HG02981 (cell line): ENCODE measurements at regions not wholly inside any gene's neighbourhood (a gene's known extent, or its start where the extent isn't known, plus 50 kb on each side); places are given as distances from the start of the nearest gene placed in this dataset.

Experiments used
- ATAC-seq: cut with Tn5 transposase; IDR thresholded peaks from one replicate; pipeline ENCODE4 v1.9.1; 2021; ENCODE audit warnings: mild to moderate bottlenecking, moderate library complexity; ENCODE audit not compliant: unreplicated experiment

DNA sequence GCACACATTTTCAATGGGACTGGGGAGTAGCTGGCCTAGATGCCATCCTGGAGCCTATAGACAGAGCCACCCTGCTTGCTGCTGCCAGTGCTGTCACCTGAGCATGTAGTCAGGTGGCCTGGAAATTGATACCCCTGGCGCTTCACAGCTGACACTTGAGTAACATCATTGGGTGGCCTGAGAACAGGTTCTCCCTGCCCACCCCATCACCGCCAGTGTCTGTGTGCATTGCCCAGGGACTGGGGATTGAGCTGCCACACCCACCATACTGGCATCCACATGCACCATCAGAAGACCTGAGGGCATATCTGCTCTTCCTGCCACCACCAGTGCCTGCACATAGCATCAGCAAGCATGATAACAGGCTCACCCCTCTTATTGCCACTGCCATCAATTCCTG is 1142.9 kb upstream of the PABPC4L start:
- no peak for ATAC-seq

DNA sequence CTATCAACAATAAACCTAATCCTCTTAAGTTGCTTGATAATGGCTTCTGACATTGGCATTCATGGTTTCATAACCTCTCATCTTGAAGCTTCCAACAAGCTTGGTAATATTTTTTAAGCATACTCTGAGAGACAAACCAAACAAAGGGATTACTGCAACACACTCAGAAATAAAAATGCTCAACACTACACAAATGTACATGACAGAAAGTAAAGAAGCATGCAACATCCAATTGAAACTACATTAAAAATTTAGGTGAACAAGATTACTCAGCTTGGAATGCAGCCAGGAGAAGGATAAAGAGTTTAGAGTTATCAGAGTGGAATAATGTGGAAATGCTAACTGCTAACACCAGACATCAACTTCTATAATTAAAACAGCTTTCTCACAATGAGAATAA is 1136.6 kb upstream of the PABPC4L start:
- ATAC-seq: no peak

DNA sequence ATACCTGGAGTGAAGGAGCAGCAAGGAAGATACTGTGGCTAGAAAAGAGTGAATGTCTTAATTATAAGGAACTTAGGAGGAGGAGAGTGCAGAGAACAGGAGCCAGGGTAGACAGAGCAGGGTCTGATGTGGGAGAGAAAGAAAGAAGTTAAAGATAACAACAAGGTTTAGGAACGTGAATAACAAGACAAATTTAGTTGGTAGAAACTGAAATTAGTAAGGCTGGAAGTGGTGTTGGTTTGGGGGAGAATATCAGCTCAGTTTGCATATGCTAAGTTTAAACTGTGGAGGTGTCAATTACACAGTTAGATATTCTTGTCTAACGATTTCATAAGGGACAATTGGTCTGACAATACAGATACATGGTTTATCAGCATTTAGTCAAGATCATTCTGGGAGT is 1123.7 kb upstream of the PABPC4L start:
- ATAC-seq: no peak

GRCh38 chr4:135319685-135320084 is 1118.1 kb upstream of the PABPC4L start:
- ATAC-seq: no peak

DNA sequence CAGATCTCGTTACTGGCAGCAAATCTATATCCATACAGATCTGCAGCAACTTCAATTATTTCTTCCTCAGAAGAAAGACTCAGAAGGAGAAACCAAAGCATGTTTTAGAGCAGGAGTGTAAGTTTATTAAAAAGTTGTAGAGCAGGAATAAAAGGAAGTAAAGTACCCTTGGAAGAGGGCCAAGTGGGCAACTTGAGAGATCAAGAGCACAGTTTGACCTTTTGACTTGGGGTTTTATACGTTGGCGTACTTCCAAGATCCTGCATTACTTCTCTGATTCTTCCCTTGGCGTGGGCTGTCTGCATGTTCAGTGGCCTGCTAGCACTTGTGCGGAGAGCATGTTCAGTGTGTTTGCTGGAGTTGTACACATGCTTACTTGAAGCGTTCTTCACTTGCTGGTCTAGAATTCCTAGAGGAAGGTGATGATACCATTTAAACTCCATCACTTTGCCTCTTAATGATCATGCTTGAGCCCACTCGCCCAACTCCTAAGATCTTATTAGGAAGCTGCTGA is 1114.7 kb upstream of the PABPC4L start:
- ATAC-seq: no peak

- no peak for ATAC-seq
Measured at GRCh38 chr4:135290136-135290535, 1088.5 kb upstream of the PABPC4L start.

GRCh38 chr4:135283934-135284333 is 1082.3 kb upstream of the PABPC4L start:
- no peak for ATAC-seq

DNA sequence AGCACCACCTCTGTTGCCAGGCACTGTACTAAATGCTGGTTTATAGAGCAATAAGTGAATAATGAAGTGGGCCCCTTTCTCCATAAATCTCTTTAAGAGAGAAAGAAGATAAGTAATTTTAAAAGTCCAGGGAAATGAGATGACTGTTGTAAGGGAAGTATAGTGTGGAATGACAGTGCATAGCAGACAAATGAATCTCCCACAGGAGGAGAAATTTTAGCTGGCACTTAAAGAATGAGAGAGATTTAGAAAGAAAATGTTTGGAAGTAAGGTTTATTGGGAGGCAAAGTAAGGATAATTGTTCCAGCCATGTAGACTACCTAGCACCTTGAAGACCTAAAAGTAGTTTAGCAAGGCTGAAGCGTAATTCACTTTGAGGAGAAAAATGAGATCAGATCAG is 1081.1 kb upstream of the PABPC4L start:
- ATAC-seq: no peak

DNA sequence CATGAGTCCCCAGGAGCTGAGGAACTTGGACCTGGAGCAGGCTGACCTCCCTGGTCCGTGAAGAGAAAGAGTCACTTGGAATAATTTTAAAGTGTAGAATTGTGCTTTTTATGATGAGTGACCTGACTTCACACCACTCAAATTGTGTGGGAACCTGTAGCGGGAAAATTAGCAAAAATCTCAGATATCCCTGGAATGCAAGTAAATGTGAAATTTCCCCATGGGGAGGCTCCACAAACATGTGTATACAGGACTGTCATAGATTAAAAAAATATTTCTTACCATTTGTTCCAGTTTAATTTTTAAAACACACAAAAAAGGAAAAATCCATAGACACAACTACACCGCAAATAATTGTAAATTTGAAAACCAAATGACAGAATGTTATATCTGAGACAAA is 1079.6 kb upstream of the PABPC4L start:
- ATAC-seq: no peak

DNA sequence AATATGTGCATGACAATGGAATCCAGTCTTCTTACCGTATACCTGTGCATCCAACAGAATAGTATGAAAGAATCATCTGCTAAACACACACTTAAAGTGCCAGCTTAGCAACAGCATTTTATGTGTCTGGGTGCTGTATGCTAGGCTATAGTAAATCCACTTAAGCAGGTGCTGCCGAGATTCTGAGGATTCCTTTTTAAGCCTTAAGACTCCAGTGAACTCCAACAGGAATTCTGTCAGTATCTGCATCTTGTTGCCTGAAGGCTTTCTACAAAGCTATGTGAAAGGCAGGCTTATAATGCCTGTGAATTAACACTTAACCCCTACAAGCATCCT is 1076.4 kb upstream of the PABPC4L start:
- no peak for ATAC-seq

DNA sequence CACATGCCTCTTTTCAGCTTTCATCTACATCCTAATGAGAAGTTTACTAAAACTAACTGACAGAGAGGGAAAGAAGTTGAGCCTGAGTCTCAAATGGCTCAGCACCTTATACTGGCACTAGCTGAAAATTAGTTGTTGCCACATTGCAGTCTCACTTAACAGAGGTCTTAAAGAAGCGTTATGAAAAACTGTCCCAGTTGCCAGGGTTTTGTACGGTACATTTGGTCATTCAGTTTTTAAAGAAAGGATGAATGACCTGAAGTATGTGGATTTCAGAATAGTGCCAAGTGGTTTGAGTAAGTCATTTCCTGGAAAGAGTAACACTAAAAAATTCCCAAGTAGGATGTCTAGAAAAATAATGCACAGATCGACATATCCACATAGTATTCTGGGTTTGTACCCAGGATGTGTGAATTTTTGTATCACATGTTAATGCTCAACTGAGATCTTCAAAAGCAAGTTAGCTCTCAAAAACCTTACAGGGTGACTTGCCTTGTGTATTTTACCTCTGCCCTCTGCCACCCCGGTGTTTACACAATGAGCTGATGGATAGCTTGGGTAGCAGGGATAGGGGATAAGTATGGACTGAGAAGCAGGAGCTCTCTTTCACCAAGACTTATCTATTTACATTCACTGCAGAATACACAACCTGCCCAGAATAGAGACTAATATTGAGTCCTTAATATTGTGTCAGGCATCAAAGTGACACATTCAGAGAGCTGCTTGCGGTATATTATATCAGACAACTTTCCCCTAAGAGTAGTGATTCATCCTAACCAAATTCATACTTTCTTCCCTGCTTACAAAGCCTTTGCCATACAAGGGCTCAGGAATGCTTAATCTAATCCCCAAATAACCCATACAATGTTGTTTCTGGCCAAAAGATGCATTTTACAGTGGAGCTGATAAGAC is 1075.7 kb upstream of the PABPC4L start:
- no peak for ATAC-seq

GRCh38 chr4:135274416-135274815 is 1072.8 kb upstream of the PABPC4L start:
- no peak for ATAC-seq

DNA sequence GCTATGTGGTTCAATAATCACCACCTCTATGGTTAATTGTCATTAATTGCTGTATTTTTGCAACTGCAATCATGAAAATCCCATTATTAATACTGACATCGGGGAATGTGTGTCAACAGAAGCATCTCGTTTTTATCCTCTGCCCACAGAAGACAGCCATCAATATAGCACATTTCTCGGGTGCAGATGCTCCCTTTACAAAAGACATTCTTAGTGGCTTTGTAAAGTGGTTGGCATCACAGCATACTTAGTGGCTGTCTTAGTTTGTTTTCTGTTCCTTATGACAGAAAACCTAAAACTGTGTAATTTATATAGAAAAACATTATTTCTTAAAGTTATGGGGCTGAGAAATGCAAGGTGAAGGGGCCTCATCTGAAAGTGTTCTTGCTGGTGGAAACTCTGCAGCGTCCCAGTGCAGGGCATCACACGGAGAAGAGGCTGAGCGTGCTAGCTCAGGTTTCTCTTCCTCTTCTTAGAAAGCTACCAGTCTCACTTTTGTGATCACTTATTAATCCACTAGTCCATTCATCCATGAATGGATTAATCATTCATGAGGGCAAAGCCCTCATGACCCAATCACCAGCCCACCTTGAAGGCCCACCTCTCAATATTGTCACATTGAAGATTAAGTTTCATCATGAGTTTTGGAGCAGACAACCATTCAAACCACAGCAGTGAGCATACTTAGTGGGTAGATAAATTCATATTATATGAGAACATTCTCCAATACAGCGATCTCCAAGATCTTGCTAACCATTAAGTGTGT is 1067.7 kb upstream of the PABPC4L start:
- peak; percentile 95 for ATAC-seq

DNA sequence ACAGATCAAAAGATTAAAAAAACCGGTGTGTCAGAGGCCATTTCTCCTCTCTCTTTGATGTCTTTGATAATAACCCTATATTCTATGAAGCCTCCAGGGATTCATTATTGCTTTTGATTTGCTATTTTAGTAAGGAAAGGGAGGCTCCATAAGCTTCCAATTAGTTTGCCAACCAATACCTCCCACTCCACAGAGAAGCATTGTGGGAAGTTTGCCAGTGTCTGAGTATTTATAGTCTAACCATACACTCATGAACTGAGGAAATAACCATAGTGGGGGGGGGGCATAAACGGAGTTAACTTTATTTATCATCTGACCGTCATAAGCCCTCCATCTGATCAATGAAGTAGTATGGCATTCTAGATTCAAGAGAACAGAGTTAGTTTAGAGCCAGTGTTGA is 1066.8 kb upstream of the PABPC4L start:
- ATAC-seq: no peak

GRCh38 chr4:135267148-135267865 is 1065.7 kb upstream of the PABPC4L start:
- no peak for ATAC-seq

DNA sequence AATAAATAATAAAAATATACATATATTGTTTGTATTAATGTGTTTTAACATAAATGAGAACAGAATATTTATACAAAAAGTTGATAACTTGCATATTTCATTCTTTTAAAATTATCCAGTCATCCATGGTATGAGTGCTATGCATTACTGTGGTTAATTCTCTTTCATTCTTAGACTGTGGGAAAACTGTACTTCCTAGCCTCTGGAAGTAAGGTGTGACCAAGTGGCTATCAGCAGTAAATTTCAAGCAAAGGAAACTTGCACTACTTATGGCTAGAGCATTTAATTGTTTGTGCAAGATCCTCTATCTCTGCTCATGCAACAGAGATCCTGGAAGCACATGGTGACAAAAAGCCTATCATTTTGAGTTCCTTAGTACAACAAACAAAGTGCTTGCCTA is 1054.5 kb upstream of the PABPC4L start:
- no peak for ATAC-seq

- ATAC-seq: no peak
Measured at GRCh38 chr4:135250040-135250439, 1048.5 kb upstream of the PABPC4L start.

GRCh38 chr4:135249024-135249423 is 1047.4 kb upstream of the PABPC4L start:
- ATAC-seq: no peak

DNA sequence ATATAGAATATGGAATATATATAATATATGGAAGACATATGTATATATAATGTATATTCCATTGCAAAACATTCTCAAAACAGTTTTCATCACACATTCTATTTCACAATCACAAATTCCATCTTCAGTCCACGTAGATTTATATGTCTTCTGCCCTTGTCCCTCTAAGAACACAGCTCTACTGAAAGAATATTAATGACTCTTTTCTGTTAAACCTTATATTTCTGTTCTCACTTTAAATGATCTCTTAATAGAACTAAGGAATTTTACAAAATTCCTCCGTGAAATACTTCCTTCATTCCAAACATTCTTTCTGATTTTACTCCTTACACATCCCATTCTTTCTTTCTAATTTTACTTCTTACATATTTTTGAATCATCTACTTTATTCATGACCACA is 1043.1 kb upstream of the PABPC4L start:
- ATAC-seq: no peak

DNA sequence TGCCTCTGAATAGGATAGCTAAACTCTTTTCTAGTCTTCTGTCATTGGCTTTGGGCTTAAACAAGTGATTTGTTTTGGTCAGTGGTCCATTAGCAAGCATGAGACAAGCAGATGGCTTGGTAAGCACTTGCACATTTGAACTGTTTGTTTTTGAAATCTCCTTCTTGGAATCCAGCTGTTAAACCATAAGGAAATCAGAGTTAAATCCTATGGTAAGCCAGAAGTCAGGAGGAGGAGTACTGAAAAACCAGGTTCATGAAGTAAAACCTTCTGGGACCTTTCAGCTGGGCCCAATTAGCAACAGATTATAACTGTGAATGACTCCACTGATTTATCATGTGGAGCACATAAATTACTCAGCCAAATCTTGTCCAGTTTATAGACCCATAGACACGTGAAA is 1042.5 kb upstream of the PABPC4L start:
- ATAC-seq: no peak

DNA sequence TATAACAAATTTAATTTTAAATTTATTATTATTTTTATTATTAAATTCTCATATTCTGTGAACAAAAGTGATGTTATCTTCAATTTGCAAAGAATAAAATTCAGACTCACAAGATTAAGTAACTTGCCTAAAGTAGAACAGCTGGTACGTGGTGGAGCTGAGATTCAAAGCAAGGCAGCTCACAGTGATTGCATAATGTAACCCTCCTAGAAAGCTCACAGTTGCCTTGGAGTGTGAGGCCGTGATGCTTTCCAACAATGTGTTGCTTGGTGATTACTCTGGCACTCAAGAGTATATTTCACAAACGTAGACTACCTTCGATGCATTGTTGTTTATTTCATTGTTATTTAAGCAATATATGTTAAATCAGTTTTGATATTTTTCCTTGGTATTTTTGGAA is 1039.2 kb upstream of the PABPC4L start:
- no peak for ATAC-seq
